KBM-7 (cell line): ENCODE measurements at regions not wholly inside any gene's neighbourhood (a gene's known extent, or its start where the extent isn't known, plus 50 kb on each side); places are given as distances from the start of the nearest gene placed in this dataset.

ENCODE experiments used
- DNase-seq: peaks from one replicate; pipeline ENCODE4 v3.0.0-alpha.2; 2015
- in situ Hi-C: fragments of 300-500 bp; cut with MboI; formaldehyde crosslinking; loops from 2 replicates; pipeline ENCODE4 v1.14.3; 2020; ENCODE audit warnings: low sequenced_read_pairs, low pct_unique_long_range_greater_than_20kb, mixed read lengths

DNA sequence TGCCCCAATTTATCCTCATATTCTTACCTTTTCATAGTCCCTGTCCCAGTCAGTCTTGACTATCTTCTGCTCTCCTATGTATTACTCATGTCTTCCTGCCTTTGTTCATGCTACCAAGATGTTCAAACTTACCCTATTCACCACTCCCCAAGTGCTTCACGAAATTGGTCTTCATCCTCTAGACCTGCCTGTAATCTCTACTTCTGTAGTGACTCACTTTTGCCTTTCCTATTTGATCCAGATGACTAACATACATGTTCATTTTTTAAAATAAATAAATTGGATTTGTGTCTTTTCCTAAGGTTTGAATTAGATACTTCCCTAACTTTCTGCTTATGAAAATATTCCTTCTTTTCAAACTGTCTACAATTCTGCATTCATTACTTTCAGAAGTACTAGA, 107.7 kb upstream of the PPM1H start:
- in situ Hi-C loops = no loop called here
- DNase-seq = no peak

DNA sequence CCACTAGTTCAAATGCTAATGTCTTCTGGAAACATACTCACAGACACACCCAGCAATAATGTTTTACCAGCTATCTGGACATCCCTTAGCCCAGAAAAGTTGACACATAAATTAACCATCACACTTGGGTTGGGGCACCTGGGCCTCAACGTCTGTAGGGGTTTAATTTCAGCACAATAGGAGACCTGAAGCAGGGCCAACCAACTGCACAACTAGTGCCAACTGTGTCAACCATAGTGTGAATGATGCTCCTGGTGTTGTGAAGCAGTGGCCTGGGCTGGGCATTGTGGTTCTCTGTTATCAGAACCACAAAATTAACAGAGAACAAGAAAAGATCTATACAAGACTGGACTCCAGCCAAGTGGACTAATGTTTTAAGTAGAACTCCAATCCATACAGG, 106.7 kb upstream of the PPM1H start:
- DNase-seq = no peak
- in situ Hi-C loops = no loop called here

DNA sequence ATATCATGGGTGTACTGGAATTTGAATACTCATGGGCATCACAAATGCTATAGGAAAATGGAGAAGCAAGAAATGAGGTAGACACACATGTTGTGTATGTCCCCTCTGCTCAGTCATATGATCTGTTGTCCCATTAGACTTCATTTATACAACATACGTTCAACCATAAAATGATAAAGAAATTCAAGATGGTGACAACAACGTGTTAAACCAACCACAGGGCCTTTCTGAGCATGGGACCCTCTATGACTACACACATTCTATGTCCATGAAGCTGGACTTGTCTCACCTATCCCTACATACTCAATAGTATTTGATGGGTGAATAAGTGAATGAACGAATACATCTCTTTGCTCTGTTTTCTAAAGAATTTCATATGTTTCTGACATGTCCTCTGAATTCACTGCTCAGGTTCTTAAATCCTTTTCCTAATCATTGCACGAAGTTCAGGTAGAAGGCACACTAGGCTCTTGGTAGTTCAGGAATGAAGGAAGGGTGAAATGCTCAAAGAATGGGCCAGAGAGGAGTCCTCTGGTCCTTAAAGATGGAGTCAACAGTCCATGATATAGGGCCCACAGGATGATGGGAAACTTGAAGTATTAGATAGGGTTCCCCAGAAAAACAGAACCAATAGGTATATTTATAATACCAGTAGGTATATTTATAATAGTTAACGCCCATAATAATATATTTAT, 105.7 kb upstream of the PPM1H start:
- no peak for DNase-seq
- in situ Hi-C loops = no loop called here

DNA sequence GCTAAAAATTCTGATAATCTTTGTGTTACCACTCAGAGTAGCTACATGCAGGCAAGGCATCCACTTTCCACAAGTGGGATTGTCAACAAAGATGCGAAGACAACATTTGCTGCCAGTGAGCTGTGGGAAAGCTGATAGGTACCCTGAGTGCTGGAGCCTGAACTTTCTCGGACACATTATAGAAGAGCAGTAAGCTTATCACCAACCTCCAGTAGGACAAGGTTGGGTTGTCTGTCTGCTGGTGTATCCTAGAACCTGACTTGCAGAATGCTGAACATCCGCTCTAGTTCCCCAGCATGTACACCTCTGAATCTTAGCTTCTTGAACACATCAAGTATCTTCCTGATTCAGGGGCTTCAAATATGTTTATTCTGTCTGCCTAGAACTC, 103.8 kb upstream of the PPM1H start:
- in situ Hi-C loops = no loop called here
- no peak for DNase-seq

DNA sequence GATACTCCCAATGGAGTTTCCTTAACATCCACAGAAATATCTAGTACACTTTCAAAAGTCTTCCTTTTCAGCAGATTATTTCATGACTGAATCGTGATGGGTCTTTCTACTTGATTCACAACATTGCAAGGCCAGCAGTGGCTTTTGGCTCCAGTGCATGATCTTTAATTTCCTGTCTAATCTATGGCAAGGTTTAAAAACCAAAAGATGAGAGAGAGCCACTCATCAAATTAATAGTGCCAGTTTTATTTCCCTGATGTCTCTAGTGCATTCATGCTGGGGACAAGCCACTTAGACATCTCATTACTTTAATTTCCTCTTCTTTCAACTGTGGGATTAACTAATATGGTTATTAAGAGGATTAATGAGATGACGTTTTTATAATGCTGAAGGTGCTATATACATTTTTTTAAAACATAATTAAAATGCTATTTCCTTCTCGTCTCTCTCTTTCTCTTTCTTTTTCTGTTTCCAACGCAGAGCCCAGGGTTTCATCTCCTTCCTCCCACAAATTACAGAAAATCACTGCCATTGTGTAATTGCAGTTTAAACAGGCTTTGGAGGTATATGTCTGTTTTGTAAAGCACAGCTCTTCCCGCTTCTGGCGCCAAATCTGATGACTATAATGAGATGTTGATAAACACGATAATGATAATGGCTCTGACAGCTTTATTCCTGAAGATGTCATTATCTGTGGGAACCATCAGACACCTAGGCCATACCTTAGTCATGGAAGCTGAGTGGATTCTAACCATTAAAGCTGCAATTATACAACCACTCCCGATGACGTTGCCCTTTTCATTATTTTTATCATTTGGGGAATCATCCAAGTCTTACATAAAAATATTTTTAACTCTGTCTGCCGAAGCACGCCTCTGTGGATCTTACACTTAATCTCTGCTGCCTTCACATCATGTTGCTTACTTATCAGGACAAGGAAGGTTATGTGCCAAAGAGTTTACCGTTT, 103.1 kb upstream of the PPM1H start:
- in situ Hi-C loops = no loop called here

DNA sequence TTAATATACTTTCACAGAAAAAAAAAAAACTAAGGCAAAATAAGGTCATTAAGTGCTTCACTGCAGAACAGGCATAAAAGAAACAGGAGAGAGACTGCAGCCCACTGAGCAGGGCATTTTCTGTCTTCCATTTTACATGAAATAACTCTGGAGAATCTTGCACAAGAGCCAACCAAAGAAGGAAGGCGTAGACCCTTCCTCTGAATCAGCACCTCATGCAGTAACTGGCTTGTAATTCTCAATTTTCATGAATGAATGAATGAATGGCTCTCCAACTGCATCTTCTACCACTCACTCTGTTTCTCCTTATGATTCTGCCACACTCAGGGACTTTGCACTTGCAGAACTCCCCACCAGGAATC, 102.0 kb upstream of the PPM1H start:
- in situ Hi-C loops = no loop called here
- no peak for DNase-seq

More for the DNA sequence above, 103.1 kb upstream of the PPM1H start:
- DNase-seq = no peak

DNA sequence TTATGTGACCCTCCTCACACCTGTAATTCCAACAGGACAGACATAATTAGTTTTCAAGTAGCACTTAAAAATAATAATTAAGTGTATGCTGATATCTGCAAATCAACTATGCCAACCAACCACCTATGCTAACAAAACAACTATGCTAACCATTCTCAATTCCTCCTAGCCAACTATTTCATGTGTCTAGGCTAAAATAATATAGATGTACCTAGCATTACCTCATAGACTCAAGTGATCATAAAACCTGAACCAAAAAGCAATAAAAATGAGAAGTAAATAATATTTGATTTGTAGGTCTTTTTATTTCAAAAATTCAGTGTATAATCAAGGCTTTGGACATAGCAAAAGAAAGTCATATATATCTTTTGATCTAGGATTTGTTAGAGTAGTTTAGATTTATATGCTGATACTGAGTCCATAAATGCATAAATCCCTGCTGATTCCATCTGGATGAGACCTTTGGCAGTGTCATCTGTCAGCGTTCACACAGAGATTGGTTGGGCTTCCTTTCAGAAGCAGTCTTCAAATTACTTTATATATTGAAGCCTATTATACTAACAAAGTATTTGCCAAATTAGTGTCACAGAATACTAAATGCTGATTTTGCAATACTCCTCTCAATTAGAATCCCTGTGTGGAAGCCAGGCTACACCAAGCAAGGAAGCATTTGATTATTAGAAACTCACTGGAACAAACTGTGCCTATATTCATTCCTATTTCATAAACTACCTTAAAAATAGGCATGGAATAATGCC, 101.4 kb upstream of the PPM1H start:
- no peak for DNase-seq
- in situ Hi-C loops = no loop called here

DNA sequence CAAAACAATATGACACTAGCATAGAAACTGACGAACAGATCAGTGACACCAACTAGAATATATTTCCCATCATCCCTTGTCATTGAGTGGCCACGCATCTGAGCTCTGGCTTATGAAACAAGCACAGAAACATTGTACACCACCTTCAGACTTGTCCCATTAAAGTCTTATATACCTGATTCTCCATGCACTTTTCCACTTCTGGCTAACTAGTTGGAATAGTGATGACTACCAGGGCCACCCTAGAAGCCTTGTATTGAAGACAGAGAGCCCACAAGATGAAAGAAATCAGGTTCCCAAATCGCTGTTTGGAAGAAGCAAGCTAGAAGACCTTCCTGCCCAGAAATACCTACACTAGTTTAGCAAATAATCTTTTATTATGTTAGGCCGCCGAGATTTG, 99.7 kb upstream of the PPM1H start:
- no peak for DNase-seq
- in situ Hi-C loops = no loop called here

DNA sequence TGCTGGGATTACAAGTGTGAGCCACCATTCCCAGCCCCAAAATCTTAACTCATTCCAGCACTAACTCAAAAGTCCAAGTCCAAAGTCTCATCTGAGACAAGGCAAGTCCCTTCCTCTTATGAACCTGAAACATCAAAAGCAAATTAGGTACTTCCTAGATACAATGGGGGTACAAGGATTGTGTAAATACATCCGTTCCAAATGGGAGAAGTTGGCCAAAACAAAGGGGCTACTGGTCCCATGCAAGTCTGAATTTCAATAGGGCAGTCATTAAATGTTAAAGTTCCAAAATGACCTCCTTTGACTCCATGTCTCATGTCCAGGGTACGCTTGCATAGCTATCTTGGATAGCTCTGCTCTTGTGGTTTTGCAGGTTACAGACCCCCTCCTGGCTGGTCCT, 94.7 kb upstream of the PPM1H start:
- DNase-seq = no peak
- in situ Hi-C loops = no loop called here

DNA sequence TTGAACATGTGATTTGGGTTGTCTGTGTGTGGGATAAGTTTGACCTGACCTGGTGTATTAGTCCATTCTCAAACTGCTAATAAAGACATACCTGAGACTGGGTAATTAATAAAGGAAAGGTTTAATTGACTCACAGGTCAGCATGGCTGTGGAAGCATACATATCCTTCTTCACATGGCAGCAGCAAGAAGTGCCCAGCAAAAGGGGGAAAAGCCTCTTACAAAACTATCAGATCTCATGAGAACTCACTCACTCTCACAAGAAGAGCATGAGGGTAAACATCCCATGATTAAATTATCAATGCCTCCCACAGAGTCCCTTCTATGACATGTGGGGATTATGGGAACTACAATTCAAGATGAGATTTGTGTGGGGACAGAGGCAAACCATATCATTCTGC, 94.0 kb upstream of the PPM1H start:
- no peak for DNase-seq
- in situ Hi-C loops = no loop called here

DNA sequence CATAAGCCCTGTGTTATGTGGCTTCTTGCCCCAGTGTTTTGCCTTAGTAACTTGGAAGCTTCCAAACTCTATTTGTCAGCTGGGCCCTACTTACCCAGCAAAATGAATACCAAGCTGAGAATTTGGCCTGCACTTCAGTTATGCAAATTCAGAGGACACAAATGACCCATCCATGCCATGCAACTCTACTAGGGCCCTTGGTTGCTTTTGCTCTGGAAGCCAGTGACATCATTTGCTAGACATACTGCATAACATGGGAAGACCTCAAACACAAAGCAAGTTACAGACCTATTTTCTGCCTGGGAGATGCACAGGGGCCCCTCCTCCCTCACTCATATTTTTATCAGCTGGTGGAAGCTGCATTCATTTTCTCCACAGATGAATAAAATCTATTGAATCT, 90.2 kb upstream of the PPM1H start:
- in situ Hi-C loops = no loop called here
- no peak for DNase-seq

DNA sequence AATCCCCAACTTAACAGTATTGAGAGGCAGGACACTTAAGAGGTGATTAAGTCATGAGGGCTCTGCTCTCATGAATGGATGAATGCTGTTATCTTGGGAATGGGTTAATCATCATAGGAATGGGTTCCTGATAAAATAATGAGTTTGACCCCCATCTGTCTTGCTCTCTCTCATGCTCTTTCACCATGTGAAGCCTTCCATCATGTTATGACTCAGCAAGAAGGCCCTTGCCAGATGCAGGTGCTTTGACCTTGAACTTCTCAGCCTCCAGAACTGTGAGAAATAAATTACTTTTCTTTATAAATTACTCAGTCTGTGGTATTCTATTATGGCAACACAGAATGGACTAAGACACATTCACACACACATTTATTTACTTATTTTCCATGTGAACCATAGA, 89.0 kb upstream of the PPM1H start:
- no peak for DNase-seq
- in situ Hi-C loops = no loop called here

DNA sequence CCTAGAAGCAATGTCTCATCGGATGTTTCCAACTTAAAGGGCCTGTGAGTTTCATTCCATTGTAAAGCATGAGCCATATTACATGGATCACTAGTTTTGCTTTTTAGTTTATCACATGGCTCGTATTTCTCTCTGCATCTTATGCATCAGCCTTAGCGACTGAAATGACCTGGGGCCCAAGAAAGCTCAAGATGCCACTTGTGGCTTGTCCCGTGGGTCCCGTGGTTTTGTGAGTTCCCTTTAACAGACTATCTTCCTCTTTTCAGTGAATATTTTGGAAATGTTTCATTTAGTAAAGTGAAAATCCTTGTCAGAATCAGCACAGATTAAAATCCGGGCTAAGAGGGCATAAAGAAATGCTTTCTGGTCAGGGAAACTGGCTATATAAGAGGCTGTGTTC, 86.2 kb upstream of the PPM1H start:
- peak; percentile 79 for DNase-seq
- in situ Hi-C loops = no loop called here

DNA sequence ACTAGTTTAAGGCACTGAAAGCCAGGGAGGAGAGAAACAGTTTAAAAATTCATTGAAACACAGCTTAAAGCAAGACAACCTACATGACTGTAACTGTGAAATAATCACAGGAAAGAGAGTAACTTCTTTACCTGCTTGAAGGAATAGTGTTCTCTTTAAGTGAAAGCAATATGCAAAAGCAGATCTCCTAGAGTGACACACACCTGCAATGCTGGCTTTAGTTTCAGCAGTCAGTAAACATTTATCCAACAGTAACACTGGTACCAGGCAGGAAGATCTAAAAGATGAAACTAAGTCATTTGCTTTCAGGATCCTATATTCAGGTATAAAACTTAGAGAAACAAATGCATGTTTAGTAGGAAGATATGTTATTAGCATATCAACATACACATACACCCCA, 85.3 kb upstream of the PPM1H start:
- no peak for DNase-seq
- in situ Hi-C loops = no loop called here

DNA sequence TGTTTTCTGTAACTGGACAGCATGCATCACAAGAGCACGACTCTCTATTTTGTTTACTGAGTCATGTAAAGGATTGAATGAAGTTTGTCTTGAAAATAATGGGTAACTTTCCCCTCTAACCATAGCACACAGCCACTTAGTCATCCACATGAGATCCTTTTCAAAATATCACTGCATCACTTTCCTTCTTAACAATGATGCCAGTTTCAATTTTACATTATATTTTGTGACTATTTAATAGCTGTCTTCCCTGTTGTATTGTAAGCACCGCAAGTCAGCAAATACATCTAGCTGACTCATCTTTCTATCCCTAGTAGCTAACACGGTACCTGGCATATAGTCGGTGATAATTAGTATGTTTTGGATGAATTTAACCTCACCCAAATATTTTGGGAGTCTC, 83.3 kb upstream of the PPM1H start:
- in situ Hi-C loops = no loop called here
- DNase-seq = no peak

DNA sequence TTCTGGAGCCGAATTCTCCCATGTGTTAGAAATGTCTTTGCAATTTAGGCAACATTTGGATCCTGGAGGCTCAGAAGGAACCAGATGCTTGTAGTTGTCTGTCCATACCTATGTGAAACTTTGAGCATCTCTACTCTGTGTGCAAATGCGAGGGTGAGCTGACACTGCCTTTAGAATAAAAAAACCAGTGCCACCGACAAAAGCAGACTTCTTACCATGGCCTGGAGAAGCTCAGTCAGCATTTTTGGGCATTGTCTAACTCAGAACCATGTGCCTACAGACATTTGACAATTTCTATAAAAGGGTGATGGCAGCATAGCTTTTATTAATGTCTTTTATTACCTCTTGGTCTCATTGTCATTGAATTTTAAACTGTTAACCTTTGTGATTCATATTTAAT, 78.4 kb upstream of the PPM1H start:
- DNase-seq = no peak
- in situ Hi-C loops = no loop called here

DNA sequence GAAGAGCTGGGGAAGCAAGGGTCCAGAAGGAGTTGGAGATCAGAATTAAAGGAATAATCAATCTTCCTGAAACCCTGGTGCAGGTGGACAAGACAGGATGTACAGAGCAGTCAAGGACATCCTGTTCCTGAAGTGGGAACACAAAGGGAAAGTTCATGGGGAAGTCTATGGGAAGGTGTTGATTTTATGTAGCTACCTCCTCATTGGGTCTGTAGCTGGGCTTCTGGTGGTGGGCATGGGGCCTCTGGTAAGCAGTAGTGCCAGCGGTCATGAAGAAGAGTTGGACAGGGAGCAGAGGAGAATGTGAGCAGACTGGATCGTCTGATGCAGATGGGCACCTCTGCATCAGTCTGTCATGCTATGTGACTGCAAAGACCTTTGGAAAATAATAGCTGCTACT, 75.7 kb upstream of the PPM1H start:
- DNase-seq = no peak
- in situ Hi-C loops = no loop called here

DNA sequence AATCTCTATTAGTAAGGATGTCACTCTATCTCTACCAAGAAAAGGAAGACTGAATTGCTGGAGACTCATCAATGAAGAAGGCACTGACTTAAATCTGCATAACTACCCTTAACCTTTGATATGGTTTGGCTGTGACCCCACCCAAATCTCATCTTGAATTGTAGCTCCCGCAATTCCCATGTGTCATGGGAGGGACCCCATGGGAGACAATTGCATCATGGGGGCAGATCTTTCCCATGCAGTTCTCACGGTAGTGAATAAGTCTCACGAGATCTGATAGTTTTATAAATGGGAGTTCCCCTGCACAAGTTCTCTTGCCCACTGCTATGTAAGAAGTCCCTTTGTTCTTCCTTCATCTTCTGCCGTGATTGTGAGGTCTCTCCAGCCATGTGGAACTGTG, 73.4 kb upstream of the PPM1H start:
- in situ Hi-C loops = no loop called here

DNA sequence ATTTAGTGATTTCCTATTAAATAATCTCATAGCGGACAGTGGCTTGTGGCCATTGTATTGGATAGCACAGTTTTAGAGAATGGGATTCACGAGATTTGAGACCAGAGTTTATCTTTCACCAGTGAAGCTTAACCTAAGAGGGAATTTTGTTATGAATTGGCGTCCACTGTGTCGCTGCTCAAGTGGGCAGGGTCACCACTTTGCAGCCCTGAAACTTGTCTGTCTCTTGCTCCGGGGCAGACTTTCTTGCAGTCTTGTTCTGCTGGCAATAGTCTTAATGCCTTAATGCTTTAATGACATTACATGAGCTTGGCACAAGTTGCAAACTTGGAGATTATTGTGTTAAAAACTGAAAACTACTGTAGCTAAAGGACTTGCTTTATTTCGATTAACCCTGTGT, 72.8 kb upstream of the PPM1H start:
- in situ Hi-C loops = no loop called here
- no peak for DNase-seq

More for the DNA sequence above, 73.4 kb upstream of the PPM1H start:
- no peak for DNase-seq

DNA sequence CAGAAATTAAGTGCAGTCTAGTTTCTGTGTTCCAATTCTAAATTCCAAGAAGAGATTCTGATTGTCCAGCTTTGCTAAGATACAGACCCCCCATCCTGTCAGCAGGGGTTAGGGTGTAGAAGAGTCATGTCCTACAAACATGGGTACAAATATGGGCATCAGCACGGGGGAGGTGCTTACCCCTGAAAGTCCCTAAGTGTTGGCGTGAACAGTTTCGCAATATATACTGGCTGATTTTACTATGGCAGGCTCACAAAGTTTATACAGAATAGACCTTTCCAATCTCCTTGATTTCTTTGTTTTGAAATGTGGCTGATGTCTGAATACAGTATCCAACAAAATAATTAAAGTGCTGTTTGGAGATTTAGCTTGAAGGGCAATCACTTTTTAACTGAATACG, 71.6 kb upstream of the PPM1H start:
- no peak for DNase-seq
- in situ Hi-C loops = no loop called here
